CD4-positive, alpha-beta T cell treated with Interferon gamma for 1 hour (primary cell): ENCODE measurements at regions not wholly inside any gene's neighbourhood (a gene's known extent, or its start where the extent isn't known, plus 50 kb on each side); places are given as distances from the start of the nearest gene placed in this dataset.
A peak's percentile ranks its signal among the peaks of the same experiment; 100 is the strongest.

Source experiments
- DNase-seq: peaks from one replicate; pipeline ENCODE4 v3.0.0-alpha.2; 2020

DNA sequence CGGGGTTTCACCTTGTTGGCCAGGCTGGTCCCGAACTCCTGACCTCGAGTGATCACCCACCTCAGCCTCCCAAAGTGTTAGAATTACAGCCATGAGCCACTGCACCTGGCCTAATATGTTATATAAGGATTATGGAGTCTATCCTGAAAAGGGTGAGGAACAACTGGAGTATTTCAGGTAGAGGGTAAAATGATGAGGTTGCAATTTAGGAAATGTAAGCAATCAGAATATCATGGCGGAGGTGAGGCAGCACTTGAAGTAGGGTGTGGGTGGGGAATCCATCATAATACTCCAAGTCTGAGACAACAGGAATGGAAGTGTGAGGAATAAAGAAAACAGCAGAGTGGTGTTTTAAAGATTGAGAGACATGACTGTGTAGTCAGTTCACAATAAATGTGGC lies 582.2 kb downstream of the FGF9 start:
- DNase-seq: no peak

DNA sequence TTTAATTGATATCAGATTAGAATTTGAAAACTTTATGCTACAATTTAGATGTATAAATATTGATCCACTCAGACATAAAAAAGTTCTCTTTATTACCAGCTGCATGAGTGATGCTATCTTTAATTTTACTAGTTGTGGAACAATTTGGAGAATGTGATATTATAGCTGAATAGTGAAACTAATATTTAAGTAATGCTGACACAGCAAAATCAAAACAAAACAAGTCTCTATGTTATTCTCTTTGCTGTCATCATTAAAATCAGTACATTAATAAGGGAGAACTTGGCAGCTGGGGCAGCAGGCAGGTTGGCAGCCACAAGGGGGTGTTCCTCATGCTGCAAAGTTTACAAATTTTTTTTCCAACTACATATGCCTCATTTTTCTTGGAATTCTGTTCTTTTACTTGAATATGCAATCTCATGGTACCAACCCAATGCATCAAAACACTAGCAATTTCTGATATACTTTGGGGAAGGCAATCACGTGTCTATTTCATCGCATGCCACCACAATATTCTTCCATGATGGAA lies 585.3 kb downstream of the FGF9 start:
- no peak for DNase-seq

DNA sequence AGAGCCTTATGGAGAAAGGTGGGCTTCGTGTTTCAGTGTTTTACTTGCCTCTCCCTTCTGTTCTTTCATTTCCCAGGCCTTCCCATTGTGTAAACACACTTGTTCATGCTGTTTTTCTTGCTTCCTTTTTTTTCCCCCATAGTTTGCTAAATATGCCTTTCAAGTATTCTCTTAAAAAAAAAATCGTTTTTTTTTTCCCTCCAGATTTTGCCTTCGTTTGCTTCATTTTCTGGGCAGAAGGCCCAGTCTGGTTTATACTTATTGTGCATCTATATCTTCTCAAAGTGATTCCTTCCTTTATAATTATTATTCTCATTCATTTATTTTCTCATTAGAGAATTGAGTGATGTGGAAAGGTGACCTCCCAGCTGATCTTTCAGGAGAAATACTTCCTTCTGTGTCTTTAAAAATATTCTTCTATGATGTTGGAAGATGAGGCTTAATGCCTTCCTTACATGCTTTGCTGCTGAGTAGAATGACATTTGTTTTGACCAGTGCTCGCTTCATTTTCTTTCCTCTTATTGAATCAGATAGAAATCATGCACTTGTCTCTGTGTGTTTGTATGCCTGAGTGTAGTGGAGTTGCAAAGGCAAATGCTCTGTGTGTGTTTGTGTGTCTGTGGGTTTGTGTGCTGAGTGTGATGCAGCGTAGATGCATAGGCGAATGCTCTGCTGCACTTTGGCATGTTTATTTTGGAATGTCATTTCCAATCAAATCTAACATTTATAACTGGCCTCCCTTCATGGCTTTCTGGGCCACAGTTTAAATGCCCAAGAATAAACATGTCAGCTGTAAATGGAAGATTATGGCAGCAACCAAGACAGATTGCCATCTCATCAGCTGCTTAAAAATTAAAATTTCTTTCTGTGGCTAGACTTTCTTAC lies 591.4 kb downstream of the FGF9 start:
- no peak for DNase-seq

DNA sequence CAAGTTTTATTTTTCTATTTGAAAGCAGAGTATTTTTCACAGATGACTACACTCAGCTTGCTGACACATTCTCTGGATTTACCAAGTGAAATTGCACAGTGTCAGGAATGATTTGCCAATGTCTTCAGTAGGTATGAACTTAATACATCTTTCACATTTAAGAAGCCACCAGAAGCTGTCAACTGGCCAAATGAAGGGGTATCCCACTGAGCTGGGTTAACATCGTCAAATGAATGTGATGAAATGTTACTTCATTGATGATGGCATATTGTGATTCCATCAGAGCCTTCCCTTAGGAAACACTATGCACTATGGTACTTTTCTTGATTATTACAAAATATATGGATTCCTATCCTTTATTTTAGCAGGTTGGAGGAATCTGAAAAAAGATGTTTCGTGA lies 592.3 kb downstream of the FGF9 start:
- no peak for DNase-seq

DNA sequence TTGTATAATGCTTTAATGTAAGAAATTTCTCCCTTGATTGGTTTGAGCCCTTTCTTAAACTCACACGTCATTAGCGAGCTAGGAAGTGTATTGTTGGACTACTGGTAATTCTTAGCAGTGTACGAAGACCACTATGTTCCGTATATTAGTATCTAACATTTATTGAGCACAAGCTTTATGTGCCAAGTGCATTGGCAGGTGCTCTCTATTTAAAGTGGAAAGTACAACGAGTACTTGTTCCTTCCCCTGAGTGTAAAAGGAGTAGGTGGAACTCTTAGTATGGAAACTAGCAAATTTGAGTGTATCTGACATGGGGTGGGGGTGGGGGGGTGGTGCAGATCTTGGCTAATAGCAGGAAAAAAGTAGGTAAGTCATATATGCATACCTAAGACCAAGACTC lies 594.7 kb downstream of the FGF9 start:
- no peak for DNase-seq

DNA sequence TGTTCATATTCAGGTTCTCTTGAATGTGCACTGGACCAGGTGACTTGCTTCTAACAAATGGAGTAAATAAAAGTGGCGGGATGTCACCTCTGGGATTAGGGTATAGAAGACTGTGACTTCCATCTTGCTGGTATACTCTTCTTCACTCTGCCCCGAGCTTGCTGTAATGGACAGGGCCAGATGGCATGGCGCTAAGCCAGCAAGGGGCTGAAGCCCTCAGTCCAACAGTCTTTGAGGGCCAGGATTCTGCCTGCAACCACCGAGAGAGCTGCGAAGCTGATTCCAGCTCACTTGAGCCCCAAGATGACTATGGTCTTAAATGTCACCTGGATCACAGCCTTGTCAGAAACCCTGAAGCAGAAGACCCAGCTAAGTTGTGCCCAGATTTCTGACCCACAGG lies 600.0 kb downstream of the FGF9 start:
- DNase-seq: no peak

DNA sequence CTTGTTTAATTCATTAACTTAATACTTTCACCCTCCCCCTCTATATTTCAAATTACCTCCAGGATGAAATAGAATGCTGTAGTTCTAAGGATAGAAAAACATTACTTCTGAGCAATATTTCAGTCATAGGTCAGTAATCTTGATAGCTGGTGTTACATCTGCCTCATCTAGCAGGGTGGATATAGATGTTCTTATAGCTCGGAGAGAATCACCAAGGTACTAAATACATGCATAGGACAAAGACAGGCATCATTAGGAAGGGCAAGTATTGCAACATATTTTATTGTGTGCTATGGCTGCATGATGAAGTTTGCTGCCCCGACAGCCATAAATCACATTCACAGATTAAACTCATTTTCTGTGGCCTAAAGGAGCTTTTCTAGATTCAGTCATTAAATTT lies 601.0 kb downstream of the FGF9 start:
- DNase-seq: no peak

DNA sequence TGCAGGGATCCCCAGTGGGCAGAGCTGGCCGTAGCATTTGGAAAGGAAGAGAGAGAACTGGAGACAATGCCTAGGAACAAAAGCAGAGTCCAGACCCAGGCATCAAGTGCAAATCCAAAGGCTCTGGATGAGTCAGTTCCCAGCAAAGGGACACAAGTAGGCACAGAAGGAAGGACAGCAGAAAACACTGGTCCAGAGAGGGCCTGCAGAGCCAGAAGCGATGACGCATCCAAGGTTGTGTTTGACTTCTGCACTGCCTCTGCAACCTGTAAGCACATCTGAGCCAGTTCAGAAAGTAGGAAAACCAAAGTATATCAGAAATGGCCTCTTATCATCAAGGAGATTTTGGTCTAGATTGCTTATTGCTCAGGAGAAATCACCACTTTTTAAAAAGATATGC lies 604.5 kb downstream of the FGF9 start:
- DNase-seq: no peak

DNA sequence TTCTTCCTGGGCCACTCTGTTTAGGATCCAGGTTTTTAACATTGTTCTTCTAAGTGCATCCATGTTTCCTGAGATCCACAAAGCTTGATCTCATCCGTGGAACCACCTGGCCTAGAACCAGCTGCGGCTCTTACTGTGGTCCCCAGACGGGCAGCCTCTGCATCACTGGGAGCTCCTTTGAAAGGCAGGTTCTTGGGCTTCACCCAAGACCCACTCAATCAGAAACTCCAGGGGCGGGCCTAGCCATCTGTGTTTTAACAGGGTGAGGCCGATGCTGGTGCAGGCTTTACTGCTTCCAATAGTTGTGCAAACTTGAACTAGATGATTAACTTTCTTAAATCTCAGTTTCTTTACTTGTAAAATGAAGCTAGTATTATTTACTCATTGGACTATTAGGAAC lies 605.7 kb downstream of the FGF9 start:
- no peak for DNase-seq

DNA sequence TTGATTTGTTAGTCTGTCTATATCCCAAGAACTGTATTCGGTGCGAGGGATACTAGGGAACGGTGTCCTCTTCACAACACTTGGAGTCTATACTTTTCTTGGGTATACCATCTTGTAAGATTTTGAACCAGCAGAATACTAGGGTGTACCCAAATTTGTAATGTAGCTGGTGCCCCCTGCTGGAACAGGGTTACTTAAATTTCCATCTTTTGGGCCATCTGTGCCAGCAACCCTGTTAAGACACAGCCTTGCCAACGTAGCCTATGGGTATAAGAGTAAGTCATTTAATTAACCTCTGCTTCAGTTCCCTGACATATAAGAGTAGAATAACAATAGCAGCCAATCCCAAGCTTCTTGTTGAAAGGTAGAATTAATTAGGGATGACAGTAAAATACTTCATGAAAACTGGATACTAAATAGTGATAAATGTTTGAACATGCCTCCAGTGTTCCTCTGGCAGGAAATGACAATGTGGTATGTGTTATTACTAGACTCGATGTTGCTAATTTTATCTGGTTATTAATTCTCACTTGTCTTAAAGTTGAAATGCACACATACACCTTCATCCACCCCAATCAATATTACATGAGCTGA lies 607.6 kb downstream of the FGF9 start:
- peak; percentile 54 for DNase-seq

DNA sequence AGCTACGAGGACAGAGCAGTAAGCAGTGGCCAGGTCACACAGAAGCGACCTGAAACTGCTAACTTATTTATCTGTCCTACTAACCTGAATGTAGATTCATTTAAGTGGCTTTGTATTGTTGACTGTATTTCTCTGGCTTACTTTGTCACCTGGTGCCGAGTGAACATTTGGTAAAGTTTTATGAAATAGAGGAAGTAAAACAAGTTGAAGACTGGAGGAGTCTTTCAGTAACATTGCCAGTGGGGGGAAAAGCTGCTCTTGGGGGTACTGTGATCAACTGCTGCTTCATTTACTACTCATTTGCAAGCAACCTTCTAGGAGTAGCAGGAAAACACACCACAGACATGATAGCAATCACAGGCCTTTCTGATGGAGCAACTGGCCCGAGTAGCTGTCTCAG lies 615.0 kb downstream of the FGF9 start:
- DNase-seq: no peak

DNA sequence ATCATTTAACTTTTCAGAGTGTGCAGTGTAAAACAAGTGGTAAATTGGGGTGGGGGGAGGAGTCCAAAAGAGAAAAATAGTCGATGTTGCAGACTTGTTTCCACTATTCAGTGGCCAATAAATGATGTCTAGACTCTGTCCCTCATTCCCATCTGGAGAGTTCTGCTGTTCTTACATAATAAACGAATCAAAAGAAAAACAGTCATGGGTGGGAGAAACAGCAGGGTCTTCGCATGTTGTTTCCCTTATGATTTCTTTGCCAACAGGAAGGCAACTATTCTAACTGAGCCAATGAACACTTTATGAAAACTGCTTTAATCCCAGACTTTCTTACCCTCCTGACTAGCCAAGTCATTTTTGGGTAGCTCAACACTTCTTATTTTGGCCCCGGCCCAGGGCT lies 615.5 kb downstream of the FGF9 start:
- no peak for DNase-seq

DNA sequence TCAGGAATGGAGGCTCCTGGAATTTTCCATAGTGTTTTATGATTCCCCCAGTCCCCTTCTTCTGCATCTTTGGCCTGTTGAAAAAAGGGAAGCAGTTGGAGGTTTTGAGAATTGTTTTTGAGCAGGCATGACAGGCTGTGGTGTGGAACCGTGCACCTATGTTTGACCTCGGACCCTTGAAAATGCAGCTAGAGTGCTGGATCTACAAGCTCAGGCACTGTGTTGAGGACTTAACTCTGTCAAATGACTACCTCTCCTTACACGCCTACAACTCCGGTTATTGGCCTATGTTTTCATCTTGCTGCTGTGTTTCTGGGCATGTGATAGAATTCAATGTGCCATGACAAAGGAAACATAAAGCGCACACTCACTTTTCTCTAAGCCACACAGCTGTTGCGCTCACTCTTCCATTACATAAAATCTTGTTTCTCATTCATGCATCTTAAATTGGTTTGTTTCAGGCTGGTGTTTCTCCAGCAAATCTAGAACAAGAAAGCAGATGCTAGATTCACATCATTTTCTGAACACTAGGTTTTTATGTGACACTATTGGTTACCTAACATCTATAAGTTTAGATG lies 616.6 kb downstream of the FGF9 start:
- DNase-seq: no peak

DNA sequence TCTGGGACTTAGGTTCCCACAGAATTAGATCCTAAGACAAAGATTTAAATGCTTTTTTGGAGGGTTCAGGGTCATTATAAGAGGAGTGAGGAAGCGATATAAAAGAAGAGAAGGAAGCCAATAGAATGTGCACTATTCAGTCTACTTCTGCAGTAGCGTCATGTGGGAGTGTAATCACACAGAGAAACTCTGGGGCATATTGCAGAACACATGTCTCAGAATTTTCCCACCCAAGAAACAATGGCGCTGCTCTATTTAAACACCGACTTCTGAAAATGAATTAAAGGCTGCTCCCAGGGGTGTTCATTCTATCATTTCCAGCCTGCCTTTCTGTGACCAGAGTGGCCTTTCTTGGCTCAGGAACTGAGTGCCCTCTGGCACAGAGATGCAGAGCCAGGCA lies 617.6 kb downstream of the FGF9 start:
- DNase-seq: no peak

DNA sequence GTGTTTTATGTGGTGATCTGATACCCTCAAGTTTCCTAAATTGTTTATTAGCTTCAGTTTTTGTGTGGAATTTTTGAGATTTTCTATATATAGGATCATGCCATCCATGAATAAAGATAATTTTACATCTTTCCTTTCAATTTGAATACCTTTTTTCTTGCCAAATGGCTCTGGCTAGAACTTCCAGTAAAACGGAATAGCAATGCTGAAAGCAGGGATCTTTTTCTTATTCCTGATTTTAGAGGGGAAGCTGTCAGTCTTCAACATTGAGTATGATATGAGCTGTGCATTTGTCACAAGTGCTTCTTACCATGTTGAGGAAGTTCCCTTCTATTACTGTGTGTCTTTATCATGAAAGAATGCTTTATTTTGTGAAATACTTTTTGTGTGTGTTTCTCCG lies 618.8 kb downstream of the FGF9 start:
- DNase-seq: no peak

DNA sequence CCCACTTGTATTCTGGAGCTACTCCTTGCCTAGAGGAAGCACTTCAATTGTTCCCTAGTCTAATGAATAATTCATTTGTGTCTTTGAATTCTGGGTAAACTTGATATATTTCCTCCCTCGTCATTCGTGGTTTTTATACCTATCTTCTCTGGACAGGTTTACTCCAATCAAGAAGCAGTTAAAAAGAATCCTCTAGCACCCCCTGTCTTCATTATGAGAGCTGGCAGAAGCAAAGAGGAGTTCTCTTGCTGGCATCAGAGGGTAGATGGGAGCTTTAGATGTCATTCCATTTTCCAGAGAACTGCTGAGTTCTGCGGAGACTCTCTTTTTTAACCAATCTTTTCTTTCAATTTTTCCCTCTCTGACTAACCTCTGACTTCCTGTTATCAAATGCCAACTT lies 627.7 kb downstream of the FGF9 start:
- no peak for DNase-seq

DNA sequence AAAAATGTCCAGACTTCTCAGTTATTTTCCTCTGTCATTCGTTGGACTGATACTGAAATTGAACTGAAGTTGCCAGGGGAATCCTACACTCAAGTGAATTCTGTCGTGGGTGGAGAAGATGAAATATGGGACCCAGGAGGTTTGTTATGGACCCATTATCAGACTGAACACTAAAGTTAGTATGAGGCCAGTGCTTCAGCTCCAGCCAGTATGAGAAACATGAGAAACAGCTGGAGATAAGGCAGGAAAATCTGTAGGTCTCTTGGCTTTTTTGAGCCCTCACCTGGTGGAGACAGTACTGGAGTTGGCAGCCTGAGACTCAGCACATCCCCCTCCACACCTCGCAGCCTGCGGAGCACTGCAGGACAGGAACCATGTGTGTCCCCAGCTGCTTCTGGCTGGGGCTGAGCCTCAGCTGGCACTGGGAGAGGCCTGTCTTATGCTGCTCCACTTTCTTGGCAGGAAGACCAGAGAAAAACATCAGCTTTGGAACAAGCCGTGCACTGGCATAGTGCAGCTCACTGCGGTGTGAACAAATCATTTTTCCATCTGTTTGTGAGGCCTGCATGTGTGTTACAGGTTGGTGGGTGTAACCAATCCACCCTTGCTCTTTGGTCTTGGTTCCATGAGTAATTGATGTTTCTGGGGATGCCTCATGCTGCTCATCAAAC lies 641.0 kb downstream of the FGF9 start:
- DNase-seq: no peak

DNA sequence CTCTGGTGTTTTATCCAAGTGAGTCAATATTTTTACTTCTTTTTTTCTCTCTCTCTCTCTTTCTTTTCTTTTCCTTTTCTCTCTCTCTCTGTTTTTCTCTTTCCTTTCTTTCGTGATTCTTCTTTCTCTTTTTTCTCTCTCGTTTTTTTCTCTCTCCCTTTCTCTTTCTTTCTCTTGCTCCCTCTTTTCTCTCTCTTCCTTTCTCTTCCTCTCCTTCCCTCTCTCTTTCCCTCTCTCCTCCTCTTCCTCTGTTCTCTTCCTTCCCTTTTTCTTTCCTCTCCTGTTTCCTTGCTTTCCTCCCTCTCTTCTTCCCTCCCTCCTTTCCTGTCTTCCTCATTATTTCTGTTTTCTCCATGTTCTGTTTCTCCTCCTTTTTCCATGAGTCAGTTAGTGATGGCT lies 641.5 kb downstream of the FGF9 start:
- DNase-seq: no peak

DNA sequence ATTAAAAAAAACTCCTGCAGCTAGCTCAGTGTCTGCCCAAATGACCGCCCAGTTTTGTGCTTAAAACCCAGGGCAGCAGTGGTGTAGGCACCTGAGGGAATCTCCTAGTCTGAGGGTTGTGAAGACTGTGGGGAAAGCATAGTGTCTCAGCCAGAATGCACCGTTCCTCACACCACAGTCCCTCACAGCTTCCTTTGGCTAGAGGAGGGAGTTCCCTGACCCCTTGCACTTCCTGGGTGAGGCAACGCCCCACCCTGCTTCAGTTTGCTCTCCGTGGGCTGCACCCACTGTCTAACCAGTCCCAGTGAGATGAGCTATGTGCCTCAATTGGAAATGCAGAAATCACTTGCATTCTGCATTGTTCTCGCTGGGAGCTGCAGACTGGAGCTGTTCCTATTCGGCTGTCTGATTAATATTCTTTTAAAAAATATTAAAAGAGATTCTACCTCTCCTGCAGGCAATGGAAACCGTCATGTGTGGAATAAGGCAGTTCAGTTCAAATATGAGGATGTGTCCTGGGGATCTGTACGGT lies 645.7 kb downstream of the FGF9 start:
- no peak for DNase-seq

DNA sequence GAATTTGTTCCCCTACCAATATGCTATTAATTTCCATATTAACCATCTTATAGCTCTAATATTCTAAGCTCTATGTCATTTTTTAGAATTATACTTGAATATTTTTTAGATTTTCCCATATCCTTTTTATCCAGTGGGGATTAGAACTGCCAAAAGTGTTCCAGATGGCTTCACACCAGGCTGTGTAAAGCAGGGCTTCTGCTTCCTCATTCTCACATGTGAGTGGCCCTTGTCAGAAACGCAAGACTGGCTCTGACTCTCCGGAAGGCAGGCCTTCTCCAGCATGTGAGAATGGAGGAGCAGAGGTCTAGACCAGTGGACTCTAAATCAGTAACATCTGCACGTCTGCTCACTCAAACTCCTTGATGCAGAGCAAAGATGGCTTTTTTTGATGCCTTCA lies 650.1 kb downstream of the FGF9 start:
- no peak for DNase-seq

DNA sequence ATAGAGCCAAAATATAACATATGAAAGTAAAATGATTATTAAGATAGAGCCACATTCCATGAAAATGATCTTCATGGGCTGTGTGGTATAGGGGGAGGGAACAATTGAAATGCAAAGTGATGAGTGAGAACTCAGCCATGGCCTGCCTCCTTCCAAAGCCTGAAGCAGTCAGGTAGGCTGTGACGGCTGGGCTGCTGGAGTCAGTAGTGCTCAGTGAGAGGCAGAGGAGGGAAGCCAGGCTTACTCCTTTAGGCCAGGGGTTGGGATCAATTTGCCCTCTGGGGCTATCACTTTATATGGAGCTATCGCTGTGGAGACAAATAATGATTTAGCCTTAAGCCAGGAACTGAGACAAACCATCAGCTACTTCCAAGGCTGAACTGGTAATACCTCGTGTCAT lies 654.9 kb downstream of the FGF9 start:
- DNase-seq: no peak

DNA sequence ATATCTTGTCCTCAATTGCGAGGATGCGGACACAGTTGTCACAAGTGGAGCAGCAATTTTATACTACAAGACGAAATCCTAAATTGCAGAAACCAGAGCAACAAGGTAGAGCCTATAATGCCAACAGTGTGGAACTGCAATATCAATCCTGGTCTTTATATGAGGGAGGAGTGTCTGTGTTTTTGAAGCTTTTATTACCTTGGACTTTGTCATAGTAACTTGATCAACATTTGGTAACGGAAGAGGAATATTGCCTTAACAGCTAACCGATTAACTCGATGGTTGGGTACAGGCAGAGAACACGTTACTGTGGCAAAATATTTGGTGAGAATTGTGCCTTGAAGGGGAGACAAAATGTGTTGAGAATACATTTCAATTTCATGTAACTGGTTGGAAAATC lies 661.5 kb downstream of the FGF9 start:
- DNase-seq: no peak

DNA sequence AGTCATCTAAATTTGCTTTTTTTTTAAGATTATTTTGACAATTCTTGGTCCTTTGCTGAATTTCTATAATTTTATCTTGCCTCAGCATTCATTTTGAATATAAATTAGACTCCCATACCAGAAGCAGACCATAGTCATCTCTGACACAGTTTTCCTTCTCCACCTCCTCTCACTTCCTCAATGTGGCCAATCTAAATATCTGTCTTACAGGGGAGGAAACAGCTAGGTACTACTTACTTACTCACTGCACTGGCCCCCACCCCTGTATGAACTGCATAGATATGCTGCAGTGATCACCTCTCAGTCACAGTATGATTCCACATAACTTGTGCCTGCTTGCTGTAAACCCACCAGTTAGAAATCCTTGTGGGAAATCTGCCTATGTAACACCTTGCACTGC lies 665.6 kb downstream of the FGF9 start:
- no peak for DNase-seq
